DMS114 treated with DMSO at 0.1 percent for 48 hours (cell line): ENCODE measurements at regions not wholly inside any gene's neighbourhood (a gene's known extent, or its start where the extent isn't known, plus 50 kb on each side); places are given as distances from the start of the nearest gene placed in this dataset.

ENCODE experiments used
- DNase-seq: peaks from one replicate; lab custom pipeline; 2025; ENCODE audit not compliant: unreplicated experiment; lab: John Stamatoyannopoulos, UW

GRCh38 chrX:30951003-30951402, 61.9 kb upstream of the TAB3 start:
- DNase-seq: no peak

- no peak for DNase-seq
Observed at GRCh38 chrX:30950391-30950790, 61.3 kb upstream of the TAB3 start.

- DNase-seq: no peak
Observed at GRCh38 chrX:30949554-30949953, 60.5 kb upstream of the TAB3 start.

DNA sequence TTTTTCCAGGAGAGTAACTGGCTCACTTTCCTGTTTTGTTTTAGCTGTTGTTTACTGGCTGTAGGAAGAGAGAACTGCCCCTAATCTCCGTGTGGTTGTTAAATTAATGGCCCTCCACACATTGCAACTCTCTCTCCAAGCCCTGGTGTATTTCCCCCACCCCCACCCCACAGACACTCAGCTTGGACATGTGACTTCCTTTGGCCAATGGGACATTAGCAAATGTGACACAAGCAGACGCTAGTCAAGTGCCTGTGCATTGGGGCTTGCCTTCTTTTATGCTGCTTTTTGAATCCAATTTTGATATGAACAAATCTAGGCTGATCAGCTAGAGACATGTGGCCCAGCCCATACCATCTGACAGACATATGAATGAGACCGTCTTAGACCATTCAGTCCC, 59.6 kb upstream of the TAB3 start:
- no peak for DNase-seq

- DNase-seq: no peak
Observed at GRCh38 chrX:30948051-30948450, 59.0 kb upstream of the TAB3 start.

GRCh38 chrX:30943984-30944383, 54.9 kb upstream of the TAB3 start:
- DNase-seq: no peak

GRCh38 chrX:30941898-30942297, 52.8 kb upstream of the TAB3 start:
- no peak for DNase-seq

GRCh38 chrX:30939928-30940327, 50.9 kb upstream of the TAB3 start:
- DNase-seq: no peak
